Liver (tissue), 3 donors: ENCODE measurements at regions not wholly inside any gene's neighbourhood (a gene's known extent, or its start where the extent isn't known, plus 50 kb on each side); places are given as distances from the start of the nearest gene placed in this dataset.

ENCODE experiments used
- CTCF ChIP-seq: fragments of 150-350 bp; IDR thresholded peaks from 2 replicates; pipeline ENCODE4 v1.5.1; 2017; ENCODE audit warnings: improper control_type of control experiment, low read depth, low read length; ENCODE audit not compliant: missing input control
- GABPA ChIP-seq, 2 donors: IDR thresholded peaks in 1 of 2; conservative IDR thresholded peaks in 1 of 2; 2 replicates each; pipeline ENCODE4 v1.6.1; 2016; ENCODE audit warnings: antibody characterized with exemption in 2 of 2, mild to moderate bottlenecking in 1 of 2, moderate library complexity in 1 of 2
- HNF4G ChIP-seq: IDR thresholded peaks from 2 replicates; pipeline ENCODE4 v1.6.1; 2016; ENCODE audit warnings: antibody characterized with exemption
- JUND ChIP-seq, 2 donors: IDR thresholded peaks; 2 replicates each; pipeline ENCODE4 v1.6.1; 2016; ENCODE audit warnings: antibody characterized with exemption in 2 of 2
- MAX ChIP-seq: IDR thresholded peaks from 2 replicates; pipeline ENCODE4 v1.6.1; 2016; ENCODE audit warnings: antibody characterized with exemption
- REST ChIP-seq: IDR thresholded peaks from 2 replicates; pipeline ENCODE4 v1.6.1; 2016; ENCODE audit warnings: antibody characterized with exemption, mild to moderate bottlenecking
- SP1 ChIP-seq: IDR thresholded peaks from 2 replicates; pipeline ENCODE4 v1.6.1; 2018; ENCODE audit warnings: antibody characterized with exemption, mild to moderate bottlenecking
- TF ChIP-seq, protein P1 (sequence below): IDR thresholded peaks from 2 replicates; pipeline ENCODE4 v1.6.1; 2016; ENCODE audit warnings: antibody characterized with exemption
- donor health status: healthy.
- donor health status: healthy.

- no peak for TF ChIP-seq CTCF
- no peak for TF ChIP-seq REST
- no peak for TF ChIP-seq MAX
- no peak for TF ChIP-seq GABPA (IDR thresholded peaks at IDR 0.05 in 1 of 2, conservative IDR thresholded peaks at IDR 0.05 in 1 of 2)
- no peak for TF ChIP-seq SP1
- TF ChIP-seq, protein P1, sequence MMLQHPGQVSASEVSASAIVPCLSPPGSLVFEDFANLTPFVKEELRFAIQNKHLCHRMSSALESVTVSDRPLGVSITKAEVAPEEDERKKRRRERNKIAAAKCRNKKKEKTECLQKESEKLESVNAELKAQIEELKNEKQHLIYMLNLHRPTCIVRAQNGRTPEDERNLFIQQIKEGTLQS = no peak
- TF ChIP-seq JUND (IDR thresholded peaks at IDR 0.05) = no peak
- no peak for TF ChIP-seq HNF4G
Measured at GRCh38 chr22:49128874-49129273, 698.8 kb downstream of the BRD1 start.
